GM19395 (cell line): ENCODE measurements at regions not wholly inside any gene's neighbourhood (a gene's known extent, or its start where the extent isn't known, plus 50 kb on each side); places are given as distances from the start of the nearest gene placed in this dataset.
"Not testable (repeated sequence)": the region's sequence is repeated elsewhere in the genome, so short reads cannot be mapped to it uniquely, and the experiment has no call there.

Experiments used
- ATAC-seq: cut with Tn5 transposase; IDR thresholded peaks from one replicate; pipeline ENCODE4 v1.9.1; 2021; ENCODE audit warnings: mild to moderate bottlenecking, moderate library complexity; ENCODE audit not compliant: unreplicated experiment

GRCh38 chr14:38357557-38357956 lies 101.7 kb upstream of the CLEC14A start:
- no peak for ATAC-seq

DNA sequence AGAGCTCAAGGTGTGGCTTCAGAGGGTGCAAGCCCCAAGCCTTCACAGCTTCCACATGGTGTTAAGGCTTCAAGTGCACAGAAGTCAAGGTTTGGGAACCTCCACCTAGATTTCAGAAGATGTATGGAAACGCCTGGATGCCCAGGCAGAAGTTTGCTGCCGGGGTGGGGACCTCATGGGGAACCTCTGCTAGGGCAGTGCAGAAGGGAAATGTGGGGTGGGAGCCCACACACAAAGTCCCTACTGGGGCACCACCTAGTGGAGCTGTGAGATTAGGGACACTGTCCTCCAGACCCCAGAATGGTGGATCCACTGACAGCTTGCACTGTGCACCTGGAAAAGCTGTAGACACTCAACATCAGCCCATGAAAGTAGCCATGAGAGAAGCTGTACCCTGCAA lies 99.6 kb upstream of the CLEC14A start:
- ATAC-seq, result not testable (repeated sequence)

GRCh38 chr14:38350102-38350501 lies 94.2 kb upstream of the CLEC14A start:
- no peak for ATAC-seq

DNA sequence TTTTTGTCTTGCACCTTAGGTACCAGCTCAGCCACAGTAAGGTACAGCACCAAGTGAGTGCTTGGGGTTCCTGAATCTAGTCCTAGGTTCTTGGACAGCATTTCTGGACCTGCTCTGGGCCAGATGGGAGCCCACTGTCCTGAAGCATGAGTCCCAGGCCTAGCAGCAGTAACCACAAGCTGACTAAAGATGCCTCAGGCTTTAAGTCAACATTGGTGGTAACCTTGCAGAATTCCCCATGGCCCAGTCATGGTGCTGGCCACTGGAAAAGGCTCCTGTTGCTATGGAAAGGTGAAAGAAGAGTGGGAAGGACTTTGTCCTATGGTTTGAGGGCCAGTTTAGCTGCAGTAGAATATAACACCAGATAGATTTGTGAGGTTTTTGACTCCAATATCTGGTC lies 86.9 kb upstream of the CLEC14A start:
- ATAC-seq, result no peak

GRCh38 chr14:38339696-38340095 lies 83.8 kb upstream of the CLEC14A start:
- no peak for ATAC-seq

DNA sequence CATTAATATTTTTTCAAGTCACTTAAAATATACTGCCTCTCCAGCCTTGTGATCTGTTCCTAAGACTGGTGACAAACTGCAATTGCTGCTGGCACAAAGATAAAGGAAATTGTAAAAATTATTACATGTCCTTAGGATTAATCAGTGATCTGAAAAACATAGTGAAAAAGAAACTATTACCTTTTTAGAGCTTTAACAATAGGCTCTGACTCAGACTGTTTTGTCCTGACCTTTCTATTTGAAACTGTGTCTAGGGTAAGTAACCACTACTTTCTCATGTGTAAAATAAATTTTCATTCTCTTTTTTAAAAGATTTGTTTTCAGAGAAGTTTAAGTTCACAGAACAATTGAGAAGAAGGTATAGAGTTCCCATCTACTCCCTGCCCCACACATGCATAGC lies 80.4 kb upstream of the CLEC14A start:
- ATAC-seq, result no peak

- ATAC-seq, result no peak
Measured at GRCh38 chr14:38330275-38330674, 74.4 kb upstream of the CLEC14A start.

DNA sequence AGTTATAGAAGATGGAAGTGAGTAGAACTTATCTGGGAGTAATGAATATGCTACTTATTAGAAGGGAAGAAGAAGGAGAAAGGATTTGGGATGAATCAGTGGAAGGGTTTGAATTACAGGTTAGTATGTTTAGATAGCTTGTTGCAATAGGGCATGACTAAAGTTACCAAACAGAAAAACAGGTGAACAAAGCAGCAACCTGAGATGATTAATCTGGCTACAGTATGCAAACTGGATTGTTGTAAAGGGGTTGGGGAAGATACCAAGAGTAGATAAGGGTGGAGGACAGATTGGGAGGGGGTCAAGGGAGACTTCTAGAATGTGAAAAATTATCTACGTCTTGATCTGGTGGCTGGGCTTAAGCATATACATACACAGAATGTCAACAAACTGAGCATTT lies 73.4 kb upstream of the CLEC14A start:
- no peak for ATAC-seq

DNA sequence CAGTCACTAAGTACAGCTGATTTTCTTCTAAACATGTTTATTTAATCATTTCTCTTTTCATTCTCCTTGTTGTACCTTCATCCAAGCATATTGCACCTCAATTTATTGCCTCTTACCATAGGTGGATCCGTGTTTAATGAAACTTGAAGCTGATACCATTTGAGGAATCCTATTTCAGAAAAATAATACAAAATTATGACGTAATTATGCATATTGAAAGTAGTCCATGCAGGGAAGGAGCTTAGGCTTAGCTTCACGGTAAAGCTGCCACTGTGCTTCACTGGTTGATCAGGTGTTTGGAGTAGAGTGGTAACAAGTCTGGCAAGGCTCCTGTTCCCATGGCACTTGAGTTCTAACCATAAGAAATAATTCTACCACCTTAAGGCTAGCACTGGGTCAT lies 61.0 kb upstream of the CLEC14A start:
- ATAC-seq, result no peak

DNA sequence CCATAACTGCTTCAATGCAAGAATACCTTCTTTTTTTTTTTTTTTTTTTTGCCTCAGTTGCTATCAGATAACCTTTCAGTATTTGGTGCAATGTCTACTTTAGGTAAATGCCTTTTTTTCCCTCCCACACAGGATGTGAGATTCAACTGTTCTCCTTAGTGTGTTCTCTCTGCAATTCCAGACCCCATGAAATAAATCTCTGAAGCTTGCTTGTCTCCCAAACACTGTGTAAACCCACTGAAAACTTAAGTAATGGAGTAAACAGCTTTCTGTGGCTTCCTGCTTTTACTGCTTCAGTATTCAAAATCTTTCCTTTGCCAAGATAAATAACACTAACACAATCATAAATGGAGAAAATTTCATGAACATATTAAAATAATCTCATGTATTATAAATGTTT lies 55.8 kb upstream of the CLEC14A start:
- ATAC-seq, result no peak

DNA sequence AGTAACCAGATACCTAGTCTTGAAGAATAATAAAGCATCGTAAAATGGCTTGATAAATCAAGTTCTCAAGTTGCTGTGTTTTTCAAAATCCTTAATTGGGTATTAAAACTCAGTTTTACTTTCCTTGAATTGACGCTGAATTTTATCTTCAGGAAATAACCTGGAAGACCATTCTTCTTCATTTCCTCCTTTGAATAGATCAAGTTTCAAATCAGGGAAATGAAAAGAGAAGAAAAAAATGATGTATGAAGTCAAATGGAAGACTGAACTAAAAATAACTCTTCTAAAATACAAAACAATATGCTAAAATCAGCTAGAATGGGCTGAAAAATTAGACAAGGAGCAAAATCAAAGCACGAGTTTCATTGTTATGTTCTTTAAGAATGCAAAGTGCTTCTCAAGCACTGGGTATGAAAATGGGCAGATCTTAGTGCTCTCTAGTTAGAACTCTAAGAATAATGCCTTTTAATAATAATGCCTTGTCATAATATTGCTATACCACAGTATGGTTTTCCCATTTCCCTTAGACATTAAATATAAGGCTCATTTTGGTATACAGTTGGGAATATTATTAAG lies 54.6 kb upstream of the CLEC14A start:
- ATAC-seq, result no peak

- no peak for ATAC-seq
Measured at GRCh38 chr14:38309522-38310277, 53.8 kb upstream of the CLEC14A start.
